Fibroblast of lung (primary cell): ENCODE measurements at regions not wholly inside any gene's neighbourhood (a gene's known extent, or its start where the extent isn't known, plus 50 kb on each side); places are given as distances from the start of the nearest gene placed in this dataset.

Experiments used
- CTCF ChIP-seq, 2 donors: IDR thresholded peaks in 1 of 2; conservative IDR thresholded peaks in 1 of 2; 1 replicate in 1 of 2; 2 replicates in 1 of 2; pipeline ENCODE4 v1.5.1; 2011 to 2012; ENCODE audit warnings: low read length in 2 of 2, control low read depth in 1 of 2, inconsistent platforms in 1 of 2, low read depth in 1 of 2, mild to moderate bottlenecking in 1 of 2
- EZH2 ChIP-seq: IDR thresholded peaks from 2 replicates; pipeline ENCODE4 v1.5.1; 2012; ENCODE audit warnings: low read length, control low read depth, mild to moderate bottlenecking; ENCODE audit errors: missing control alignments

- TF ChIP-seq CTCF (conservative IDR thresholded peaks at IDR 0.05 in 1 of 2, IDR thresholded peaks at IDR 0.05 in 1 of 2; ENCODE audit: low read depth in 1 of 2, low read length in 2 of 2) (no peak), EZH2 (no peak)
These were observed 71.3 kb upstream of the VWC2 start for GRCh38 chr7:49702099-49702498.
